GM21515 (cell line): ENCODE measurements at regions not wholly inside any gene's neighbourhood (a gene's known extent, or its start where the extent isn't known, plus 50 kb on each side); places are given as distances from the start of the nearest gene placed in this dataset.

Source experiments
- ATAC-seq: cut with Tn5 transposase; IDR thresholded peaks from one replicate; pipeline ENCODE4 v1.9.1; 2021; ENCODE audit not compliant: unreplicated experiment

- ATAC-seq, result no peak
Observed at GRCh38 chr10:29925771-29926692, 133.4 kb downstream of the JCAD start.

DNA sequence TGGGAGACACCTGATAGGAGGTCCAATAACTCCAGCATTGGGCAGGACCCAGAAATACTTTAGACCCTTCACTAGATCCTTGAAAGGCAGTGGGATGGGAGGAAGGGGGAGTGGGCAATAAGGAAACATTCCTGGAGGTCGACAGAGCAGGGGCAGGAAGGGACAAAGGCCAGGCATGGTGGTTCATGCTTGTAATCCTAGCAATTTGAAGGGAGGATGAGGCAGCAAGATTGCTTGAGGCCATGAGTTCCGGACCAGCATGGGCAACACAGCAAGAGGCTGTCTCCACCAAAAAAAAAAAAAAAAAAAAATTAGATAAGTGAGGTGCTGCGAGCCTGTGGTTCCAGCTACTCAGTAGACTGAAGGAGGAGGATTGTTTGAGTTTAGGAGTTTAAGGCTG lies 134.9 kb downstream of the JCAD start:
- ATAC-seq, result no peak

DNA sequence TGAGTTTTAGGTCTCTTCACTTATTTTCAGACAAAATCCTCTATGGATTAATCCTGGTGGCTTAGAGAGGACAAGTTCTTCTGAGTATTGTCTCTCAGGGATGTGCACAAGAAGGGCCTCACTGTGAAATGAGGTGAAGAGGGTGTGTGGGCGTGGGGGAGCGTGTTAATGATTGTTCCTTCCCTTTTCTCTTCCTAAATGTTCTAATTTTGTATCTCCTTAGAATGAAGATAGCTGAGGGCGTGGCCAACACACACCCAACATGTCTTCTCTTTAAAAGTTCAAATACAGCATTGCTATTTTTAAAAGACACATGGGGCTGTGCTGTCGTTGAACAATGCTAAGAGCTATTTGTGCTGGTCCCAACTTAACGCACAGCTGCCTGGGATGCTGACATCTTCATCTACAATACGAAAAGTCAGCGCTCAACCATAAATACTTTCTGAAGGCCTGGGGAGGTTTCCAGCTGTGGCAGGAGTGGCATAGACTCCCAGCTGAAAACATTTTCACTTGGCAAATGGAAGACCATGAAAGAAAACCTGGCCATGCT lies 135.9 kb downstream of the JCAD start:
- ATAC-seq, result no peak

DNA sequence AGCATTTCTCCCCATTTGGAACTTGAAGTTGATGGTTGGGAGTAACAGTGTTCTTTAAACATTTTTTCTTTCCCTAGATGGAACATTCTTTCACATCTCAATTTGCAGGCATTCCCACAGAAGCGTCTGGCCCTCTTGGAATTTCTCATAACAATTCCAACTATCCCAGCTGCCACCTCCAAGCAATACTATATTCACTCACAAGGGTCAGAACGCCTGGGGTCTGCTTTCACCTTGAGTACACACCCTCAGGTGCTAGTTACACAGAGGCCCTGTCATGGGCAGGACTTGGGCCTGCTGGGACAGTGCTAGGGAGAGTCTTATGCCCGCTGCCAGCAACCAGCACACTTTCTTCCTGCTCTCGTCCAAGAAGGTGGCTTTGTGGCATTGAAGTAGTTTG lies 136.5 kb downstream of the JCAD start:
- ATAC-seq, result no peak

- no peak for ATAC-seq
Observed at GRCh38 chr10:29922226-29922625, 137.2 kb downstream of the JCAD start.

DNA sequence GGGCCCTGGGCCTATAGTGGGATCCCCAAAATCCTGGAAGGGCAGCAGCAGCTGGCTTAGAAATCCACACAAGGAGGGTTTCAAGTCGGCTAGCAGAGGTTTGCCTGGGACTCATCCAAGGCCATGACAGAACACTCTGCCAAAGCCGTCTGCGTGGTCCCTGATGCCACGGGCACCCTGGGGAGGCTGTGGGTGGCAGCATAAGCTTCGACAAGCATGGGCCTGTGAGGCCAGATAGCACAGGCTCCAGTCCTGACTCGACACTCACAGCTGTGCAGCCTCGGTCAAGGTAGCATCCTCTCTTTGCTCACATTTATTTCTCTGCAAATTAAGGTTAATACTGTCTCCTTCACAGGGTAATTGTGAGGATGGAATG lies 138.3 kb downstream of the JCAD start:
- ATAC-seq, result no peak

DNA sequence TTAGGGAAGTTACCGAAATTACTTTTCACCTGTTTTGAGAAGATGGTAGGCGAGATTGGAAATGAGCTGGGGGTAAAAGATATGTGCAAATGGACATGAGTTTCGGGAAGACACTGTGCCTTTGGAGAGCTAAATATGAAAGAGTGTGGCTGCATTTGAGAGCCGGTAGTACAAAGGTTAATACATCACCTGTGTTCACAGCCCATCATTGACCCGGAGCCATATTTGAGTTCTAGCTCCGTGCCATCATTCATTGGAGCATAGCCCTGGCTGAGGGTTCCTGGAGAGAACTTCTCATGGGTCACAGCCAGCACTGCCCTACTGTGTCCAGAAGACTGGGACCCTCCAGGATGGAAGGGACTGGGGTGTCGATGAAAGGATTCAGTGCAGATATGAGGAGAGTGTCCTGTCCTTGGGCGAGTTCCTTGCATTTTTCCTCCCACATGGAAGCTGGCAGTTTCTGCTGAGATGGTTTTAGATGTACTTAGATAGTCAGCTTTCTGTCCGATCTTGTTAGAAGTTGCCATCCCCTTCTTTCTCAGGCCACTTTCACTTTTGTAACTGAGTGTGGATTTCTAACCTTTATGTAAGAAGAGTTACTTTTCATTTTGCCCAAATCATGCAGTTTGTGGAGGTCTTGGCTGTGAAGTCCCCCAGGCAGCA lies 138.8 kb downstream of the JCAD start:
- no peak for ATAC-seq

DNA sequence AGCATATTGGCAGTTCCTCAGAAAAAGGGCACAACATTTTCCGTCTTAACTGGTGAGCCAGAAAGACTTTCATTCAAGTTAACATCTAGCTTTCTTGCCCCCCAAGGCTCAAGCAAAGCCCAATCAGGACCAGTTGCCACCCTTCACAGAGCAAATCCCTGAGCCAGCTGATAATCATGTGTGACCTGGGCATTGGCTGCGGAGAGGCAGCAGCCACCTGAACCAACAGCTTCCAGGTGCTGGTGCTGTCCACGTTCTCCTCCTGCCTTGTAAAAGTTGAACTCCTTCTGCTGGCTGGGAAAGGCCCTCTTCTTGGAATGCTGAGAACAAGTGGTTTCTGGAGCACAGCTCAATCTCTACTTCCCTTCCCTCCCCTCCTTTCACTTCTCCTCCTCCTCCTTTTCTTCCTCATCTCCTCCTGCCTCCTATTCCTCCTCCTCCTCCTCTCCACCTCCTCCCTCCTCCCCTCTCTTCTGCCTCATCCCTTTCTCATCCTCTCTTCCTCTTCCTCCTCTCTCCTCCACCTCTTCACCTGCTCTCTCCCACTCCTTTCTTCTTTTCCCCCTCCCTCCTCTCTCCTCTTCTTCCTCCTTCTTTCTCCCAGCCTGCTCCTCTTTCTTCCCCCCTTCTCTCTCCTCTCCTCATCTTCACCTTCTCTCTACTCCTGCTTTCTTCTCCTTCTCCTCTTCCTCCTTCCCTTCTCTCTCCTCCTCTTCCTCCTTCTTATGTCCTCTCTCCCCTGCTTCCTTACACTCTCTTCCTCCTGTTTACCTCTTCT lies 140.6 kb downstream of the JCAD start:
- ATAC-seq, result no peak

DNA sequence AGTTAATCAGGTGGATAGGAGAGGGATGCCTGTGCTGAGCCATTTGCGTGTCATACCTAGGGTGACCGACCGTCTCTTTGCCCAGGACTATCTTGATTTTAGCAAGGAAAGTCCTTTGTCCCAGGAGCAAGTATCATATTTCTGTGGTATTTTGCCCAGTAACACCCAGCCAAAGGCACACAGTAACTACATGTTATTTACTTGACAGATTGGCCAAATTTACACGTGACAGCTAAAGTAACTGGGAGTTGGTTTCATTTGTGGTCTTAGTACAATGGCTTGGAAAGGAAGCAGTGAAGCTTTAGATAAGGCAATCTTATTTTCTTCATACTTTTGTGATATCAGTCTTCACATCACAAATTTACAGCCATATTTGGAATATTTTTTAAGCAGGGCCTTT lies 142.1 kb downstream of the JCAD start:
- no peak for ATAC-seq

GRCh38 chr10:29916669-29917068 lies 142.7 kb downstream of the JCAD start:
- ATAC-seq, result no peak

- no peak for ATAC-seq
Observed at GRCh38 chr10:29914986-29915785, 144.2 kb downstream of the JCAD start.

DNA sequence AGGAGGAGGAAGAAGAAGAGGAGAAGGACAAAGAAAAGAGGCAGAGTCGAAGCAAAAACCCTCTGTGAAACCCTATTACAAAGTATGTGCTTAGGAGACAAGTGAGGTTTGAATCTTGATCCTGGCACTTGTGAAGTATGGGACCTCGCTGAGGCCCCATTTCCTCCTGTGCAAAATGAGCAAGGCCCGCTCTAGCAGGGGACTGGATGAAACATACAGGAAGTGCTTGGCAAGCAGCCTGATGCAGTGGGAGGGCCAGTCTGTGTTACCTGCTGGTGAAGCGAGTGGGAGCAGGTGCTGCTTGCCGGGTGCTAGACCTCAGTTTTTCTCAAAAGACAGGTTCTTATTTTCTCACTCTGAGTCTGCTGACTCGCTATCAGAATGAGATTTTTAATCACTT lies 150.4 kb downstream of the JCAD start:
- ATAC-seq, result no peak

DNA sequence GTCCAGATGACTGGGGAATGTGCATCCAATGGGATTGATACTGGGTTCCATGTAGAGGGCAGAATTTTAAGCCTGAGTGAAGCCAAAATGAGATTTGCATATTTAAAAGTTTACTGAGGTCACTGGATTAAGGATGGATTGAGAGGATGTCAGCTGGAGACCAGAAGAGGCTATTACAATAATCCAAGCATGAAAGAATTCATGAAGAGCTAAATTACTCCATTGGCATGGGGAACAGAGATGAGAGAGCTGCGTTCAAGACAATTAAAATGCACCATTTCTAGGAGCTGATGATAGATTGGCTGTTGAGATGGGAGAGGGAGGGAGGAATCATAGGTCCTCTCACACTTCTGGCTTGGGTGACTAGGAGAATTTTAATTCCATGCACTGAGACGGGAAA lies 158.5 kb downstream of the JCAD start:
- ATAC-seq, result no peak

- no peak for ATAC-seq
Observed at GRCh38 chr10:29897999-29898716, 161.2 kb downstream of the JCAD start.

- no peak for ATAC-seq
Observed at GRCh38 chr10:29897430-29897829, 162.0 kb downstream of the JCAD start.

- ATAC-seq, result no peak
Observed at GRCh38 chr10:29896053-29896452, 163.3 kb downstream of the JCAD start.

- ATAC-seq, result no peak
Observed at GRCh38 chr10:29895456-29895855, 163.9 kb downstream of the JCAD start.

GRCh38 chr10:29888321-29888720 lies 171.1 kb downstream of the JCAD start:
- no peak for ATAC-seq

GRCh38 chr10:29886299-29886698 lies 173.1 kb downstream of the JCAD start:
- ATAC-seq, result no peak

DNA sequence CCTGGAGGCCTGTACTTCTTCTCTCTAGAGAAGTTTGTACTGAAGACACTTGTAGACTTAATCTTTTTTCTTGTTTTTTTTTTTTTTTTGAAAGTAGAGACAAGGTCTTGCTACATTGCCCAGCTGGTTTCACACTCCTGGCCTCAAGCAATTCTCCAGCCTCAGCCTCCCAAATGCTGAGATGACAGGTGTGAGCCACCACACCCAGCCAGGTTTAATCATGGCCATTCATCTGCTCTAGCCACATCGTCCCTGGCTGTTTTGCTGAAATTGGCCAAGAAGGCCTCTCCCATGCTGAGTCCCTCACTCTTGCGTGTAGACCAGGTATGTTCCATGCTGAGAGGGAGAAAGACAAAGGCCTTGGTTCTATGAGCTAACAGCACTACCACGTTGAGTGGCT lies 176.2 kb downstream of the JCAD start:
- ATAC-seq, result no peak
